Breast epithelium (tissue), 4 donors: ENCODE measurements at regions not wholly inside any gene's neighbourhood (a gene's known extent, or its start where the extent isn't known, plus 50 kb on each side); places are given as distances from the start of the nearest gene placed in this dataset.
"Not testable (repeated sequence)": the region's sequence is repeated elsewhere in the genome, so short reads cannot be mapped to it uniquely, and the experiment has no call there.

ENCODE experiments used
- DNase-seq, 2 donors: peaks; one replicate each; pipeline ENCODE4 v3.0.0-alpha.2; 2019; ENCODE audit warnings: low spot score in 2 of 2
- H3K27ac ChIP-seq, 2 donors: fragments of 200-600 bp; sonication (generic) in 1 of 2; one replicate each; pipeline ENCODE4 v1.5.1; 2016 to 2019; ENCODE audit warnings: mild to moderate bottlenecking in 1 of 2
- H3K27me3 ChIP-seq, 2 donors: fragments of 200-600 bp; sonication (generic) in 1 of 2; one replicate each; pipeline versions ENCODE4 v1.5.1 to v1.6.0; 2017 to 2019; ENCODE audit warnings: control low read depth in 1 of 2, mild to moderate bottlenecking in 1 of 2
- H3K36me3 ChIP-seq: fragments of 200-600 bp; one replicate; pipeline ENCODE4 v1.5.1; 2019
- H3K4me1 ChIP-seq, 2 donors: fragments of 200-600 bp; sonication (generic); one replicate each; pipeline ENCODE4 v1.5.1; 2016 to 2019; ENCODE audit warnings: control low read depth in 1 of 2
- H3K4me3 ChIP-seq, 3 donors: fragments of 200-600 bp; sonication (generic); 1 replicate in 2 of 3; 2 replicates in 1 of 3; pipeline ENCODE4 v1.5.1; 2016 to 2019; ENCODE audit warnings: mild to moderate bottlenecking in 3 of 3, moderate library complexity in 2 of 3
- H3K9me3 ChIP-seq, 2 donors: fragments of 200-600 bp; sonication (generic) in 1 of 2; one replicate each; pipeline ENCODE4 v1.5.1; 2016 to 2019; ENCODE audit warnings: control low read depth in 1 of 2
- POLR2A ChIP-seq: fragments of 450-650 bp; IDR thresholded peaks from one replicate; pipeline ENCODE4 v1.6.1; 2016; ENCODE audit warnings: antibody characterized with exemption, mild to moderate bottlenecking, moderate library complexity
- POLR2AphosphoS5 ChIP-seq, 3 donors: sonication (generic); formaldehyde crosslinking; IDR thresholded peaks; one replicate each; pipeline ENCODE4 v1.6.1; 2017; ENCODE audit warnings: antibody characterized with exemption in 3 of 3
- intact Hi-C: fragments of 100-400 bp; cut with DNase I; formaldehyde crosslinking; loops from one replicate; pipeline ENCODE4 v1.15.1; 2023; ENCODE audit warnings: low total_unique reads
- TF ChIP-seq, protein P1 (sequence below), 3 donors: fragments of 450-650 bp; IDR thresholded peaks; one replicate each; pipeline ENCODE4 v1.5.1; 2016 to 2017; ENCODE audit warnings: antibody characterized with exemption in 3 of 3, mild to moderate bottlenecking in 3 of 3, moderate library complexity in 3 of 3

DNA sequence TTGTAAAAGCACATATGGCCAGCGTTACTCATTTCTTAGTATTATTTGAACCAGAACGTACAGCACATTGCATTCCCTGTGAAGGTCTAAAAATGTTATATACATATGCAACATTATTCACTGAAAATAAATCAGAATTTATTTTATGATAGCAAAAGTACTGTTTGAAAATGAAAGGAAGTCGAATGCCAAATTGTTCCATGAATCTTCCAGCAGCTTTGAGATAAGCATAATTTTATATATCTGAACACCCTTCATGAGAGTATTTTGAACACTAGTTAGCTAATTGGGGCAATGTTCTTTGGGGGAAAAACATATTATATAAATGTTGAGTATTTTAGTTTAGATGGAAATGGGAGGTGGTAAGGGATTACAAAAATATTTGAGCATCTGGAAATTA, 300.7 kb upstream of the SYT1 start:
- intact Hi-C loops, result no loop called here
- TF ChIP-seq POLR2A, result no peak
- TF ChIP-seq POLR2AphosphoS5 (IDR thresholded peaks at IDR 0.05), result no peak
- TF ChIP-seq, protein P1, sequence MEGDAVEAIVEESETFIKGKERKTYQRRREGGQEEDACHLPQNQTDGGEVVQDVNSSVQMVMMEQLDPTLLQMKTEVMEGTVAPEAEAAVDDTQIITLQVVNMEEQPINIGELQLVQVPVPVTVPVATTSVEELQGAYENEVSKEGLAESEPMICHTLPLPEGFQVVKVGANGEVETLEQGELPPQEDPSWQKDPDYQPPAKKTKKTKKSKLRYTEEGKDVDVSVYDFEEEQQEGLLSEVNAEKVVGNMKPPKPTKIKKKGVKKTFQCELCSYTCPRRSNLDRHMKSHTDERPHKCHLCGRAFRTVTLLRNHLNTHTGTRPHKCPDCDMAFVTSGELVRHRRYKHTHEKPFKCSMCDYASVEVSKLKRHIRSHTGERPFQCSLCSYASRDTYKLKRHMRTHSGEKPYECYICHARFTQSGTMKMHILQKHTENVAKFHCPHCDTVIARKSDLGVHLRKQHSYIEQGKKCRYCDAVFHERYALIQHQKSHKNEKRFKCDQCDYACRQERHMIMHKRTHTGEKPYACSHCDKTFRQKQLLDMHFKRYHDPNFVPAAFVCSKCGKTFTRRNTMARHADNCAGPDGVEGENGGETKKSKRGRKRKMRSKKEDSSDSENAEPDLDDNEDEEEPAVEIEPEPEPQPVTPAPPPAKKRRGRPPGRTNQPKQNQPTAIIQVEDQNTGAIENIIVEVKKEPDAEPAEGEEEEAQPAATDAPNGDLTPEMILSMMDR (IDR thresholded peaks at IDR 0.05), result no peak

DNA sequence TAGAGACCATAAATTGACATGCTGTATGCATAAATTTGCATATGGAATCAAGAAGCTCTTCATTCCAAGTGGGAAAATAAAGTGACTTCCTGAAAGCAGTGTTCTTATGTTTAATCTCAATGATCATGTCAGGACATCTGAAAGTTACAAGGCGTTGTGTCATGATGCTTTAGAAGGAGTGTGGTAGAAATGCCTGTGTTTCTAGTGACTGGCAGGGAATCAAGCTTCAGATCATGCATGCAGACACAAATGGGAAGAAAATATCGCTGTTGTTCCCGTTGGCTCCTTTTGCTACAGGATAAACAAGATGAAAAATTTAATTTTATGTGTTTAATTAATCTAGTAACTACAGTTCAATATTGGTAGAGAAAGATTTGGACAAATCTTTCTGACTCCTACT, 298.1 kb upstream of the SYT1 start:
- intact Hi-C loops, result no loop called here
- H3K36me3 ChIP-seq, result no peaks in the 10 kb centered on the region

More for the DNA sequence above, 300.7 kb upstream of the SYT1 start:
- no peaks in the 10 kb centered on the region for H3K9me3 ChIP-seq
- no peaks in the 10 kb centered on the region for H3K27me3 ChIP-seq
- H3K4me3 ChIP-seq, result no peak overlapping the region
- H3K36me3 ChIP-seq, result no peaks in the 10 kb centered on the region
- H3K4me1 ChIP-seq, result no peaks in the 10 kb centered on the region
- no peak for DNase-seq
- H3K27ac ChIP-seq, result no peak overlapping the region

DNA sequence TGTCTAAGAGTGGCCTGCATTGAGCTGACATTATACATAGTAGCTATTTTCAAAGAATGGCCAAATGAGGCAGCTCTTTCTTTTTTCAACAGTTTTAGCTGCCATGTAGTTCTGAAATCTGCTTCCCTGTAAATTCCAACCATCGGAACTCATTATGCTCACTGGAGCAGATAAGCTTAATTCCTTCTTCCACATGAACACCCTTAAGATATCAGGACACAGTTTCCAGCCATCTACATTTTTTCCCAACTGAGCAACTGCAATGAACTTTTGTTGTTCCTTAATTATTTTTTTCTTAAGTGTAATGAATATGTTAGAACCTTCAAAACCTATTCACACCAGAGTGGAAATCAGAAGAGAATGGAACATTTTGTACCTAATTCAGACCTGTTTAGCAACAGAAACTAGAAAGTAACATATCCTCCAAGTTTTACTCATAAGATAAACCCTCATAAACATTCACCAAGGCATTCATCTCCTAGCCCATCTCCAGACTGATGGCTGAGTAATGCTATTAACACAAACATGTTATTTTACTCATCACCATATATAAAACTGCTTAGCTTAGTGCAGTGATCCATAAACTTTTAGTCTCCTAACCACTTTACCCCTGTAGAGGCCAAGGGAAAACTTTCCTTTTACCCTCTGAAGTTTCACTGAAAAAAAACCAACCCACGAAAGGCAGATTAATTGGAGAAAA, 296.1 kb upstream of the SYT1 start:
- H3K9me3 ChIP-seq, result no peaks in the 10 kb centered on the region
- H3K27me3 ChIP-seq, result no peaks in the 10 kb centered on the region
- no peaks in the 10 kb centered on the region for H3K4me1 ChIP-seq
- H3K27ac ChIP-seq, result no peak overlapping the region
- TF ChIP-seq POLR2A (no peak), POLR2AphosphoS5 (IDR thresholded peaks at IDR 0.05) (no peak)
- TF ChIP-seq, protein P1 (IDR thresholded peaks at IDR 0.05), result no peak
- no peak for DNase-seq
- no peaks in the 10 kb centered on the region for H3K36me3 ChIP-seq
- intact Hi-C loops, result no loop called here
- H3K4me3 ChIP-seq, result no peak overlapping the region

More for the DNA sequence above, 298.1 kb upstream of the SYT1 start:
- H3K4me1 ChIP-seq, result no peaks in the 10 kb centered on the region
- H3K9me3 ChIP-seq, result no peaks in the 10 kb centered on the region
- no peak for DNase-seq
- H3K4me3 ChIP-seq, result no peak overlapping the region
- H3K27me3 ChIP-seq, result no peaks in the 10 kb centered on the region
- H3K27ac ChIP-seq, result no peak overlapping the region
- TF ChIP-seq POLR2A (no peak), POLR2AphosphoS5 (IDR thresholded peaks at IDR 0.05) (no peak)
- TF ChIP-seq, protein P1 (IDR thresholded peaks at IDR 0.05), result no peak

DNA sequence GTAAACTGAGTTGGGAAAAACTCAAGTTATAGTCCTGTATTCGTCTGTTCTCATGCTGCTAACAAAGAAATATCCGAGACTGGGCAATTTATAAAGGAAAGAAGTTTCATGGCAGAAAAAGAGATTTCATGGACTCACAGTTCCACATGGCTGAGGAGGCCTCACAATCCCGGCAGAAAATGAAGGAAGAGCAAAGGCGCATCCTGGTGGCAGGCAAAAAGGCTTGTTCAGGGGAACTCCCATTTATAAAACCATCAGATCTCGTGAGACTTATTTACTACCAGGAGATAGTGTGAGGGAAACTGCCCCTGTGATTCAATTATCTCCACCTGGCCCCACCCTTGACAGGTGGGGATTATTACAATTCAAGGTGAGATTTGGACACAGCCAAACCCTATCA, 292.6 kb upstream of the SYT1 start:
- Histone ChIP-seq H3K36me3 (no peaks in the 10 kb centered on the region), H3K27ac (no peak overlapping the region), H3K27me3 (no peaks in the 10 kb centered on the region), H3K4me3 (no peak overlapping the region), H3K9me3 (no peaks in the 10 kb centered on the region), H3K4me1 (no peaks in the 10 kb centered on the region)
- no peak for DNase-seq
- TF ChIP-seq, protein P1 (IDR thresholded peaks at IDR 0.05), result no peak
- TF ChIP-seq POLR2A (no peak), POLR2AphosphoS5 (IDR thresholded peaks at IDR 0.05) (no peak)
- intact Hi-C loops, result no loop called here

DNA sequence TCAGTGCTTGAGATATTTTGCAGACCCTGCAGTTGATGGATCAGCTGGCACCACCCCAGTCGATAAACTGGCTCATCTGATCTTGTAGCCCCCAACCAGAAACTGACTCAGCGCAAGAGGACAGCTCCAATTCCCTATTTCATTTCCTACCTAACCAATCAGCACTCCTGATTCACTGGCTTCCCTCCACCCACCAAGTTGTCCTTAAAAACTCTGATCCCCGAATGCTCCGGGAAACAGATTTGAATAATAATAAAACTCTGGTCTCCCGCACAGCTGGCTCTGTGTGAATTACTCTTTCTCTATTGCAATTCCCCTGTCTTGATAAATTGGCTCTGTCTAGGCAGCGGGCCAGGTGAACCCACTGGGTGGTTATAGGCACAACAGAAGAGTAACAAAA, 289.4 kb upstream of the SYT1 start:
- H3K4me1 ChIP-seq, H3K27ac ChIP-seq, H3K4me3 ChIP-seq, DNase-seq, H3K36me3 ChIP-seq, intact Hi-C loops, H3K9me3 ChIP-seq, H3K27me3 ChIP-seq: not testable (repeated sequence)
